Activated CD4-positive, alpha-beta memory T cell treated with anti-CD3 and anti-CD28 coated beads, Interleukin-2, amount 10 ng/mL, durations not matched to agents 7 days and 5 days (primary cell): ENCODE measurements at regions not wholly inside any gene's neighbourhood (a gene's known extent, or its start where the extent isn't known, plus 50 kb on each side); places are given as distances from the start of the nearest gene placed in this dataset.
"Not testable (repeated sequence)": the region's sequence is repeated elsewhere in the genome, so short reads cannot be mapped to it uniquely, and the experiment has no call there.

ENCODE experiments used
- CTCF ChIA-PET: fragments of 350-600 bp; sonication (Branson Sonifier 250); formaldehyde crosslinking; loops from one replicate; lab custom pipeline; 2021; ENCODE audit warnings: antibody characterized with exemption, inconsistent platforms; lab: Charles Lee
- POLR2A ChIA-PET: fragments of 350-600 bp; sonication (Branson Sonifier 250); formaldehyde crosslinking; loops from one replicate; lab custom pipeline; 2021; ENCODE audit warnings: antibody characterized with exemption; lab: Charles Lee
- DNase-seq: peaks from one replicate; pipeline ENCODE4 v3.0.0-alpha.2; 2020
- H3K27ac Mint-ChIP-seq: one replicate; pipeline ENCODE4 v1.8.0; 2021; ENCODE audit warnings: mild to moderate bottlenecking, mixed read lengths
- H3K27me3 Mint-ChIP-seq: one replicate; pipeline ENCODE4 v1.8.0; 2021; ENCODE audit warnings: mixed read lengths
- H3K36me3 Mint-ChIP-seq: one replicate; pipeline ENCODE4 v1.8.0; 2021; ENCODE audit warnings: low read depth, mixed read lengths
- H3K4me1 Mint-ChIP-seq: one replicate; pipeline ENCODE4 v1.8.0; 2021; ENCODE audit warnings: mixed read lengths
- H3K4me3 Mint-ChIP-seq: one replicate; pipeline ENCODE4 v1.8.0; 2021; ENCODE audit warnings: mild to moderate bottlenecking, mixed read lengths
- H3K9me3 Mint-ChIP-seq: one replicate; pipeline ENCODE4 v1.8.0; 2021; ENCODE audit warnings: mixed read lengths

DNA sequence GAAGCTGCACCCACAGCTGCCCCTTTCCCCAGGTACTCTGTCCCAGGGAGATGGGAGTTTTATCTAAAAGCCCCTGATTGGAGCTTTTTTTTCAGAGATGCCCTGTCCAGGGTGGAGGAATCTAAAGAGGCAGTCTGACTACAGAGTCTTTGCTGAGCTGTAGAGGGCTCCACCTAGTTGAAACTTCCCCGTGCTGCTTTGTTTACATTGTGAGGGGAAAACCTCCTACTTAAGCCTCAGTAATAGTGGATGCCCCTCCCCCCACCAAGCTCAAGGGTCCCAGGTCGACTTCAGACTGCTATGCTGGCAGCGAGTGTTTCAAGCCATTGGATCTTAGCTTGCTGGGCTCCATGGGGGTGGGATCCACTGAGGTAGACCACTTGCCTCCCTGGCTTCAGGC lies 470.1 kb upstream of the LARGE1 start:
- Mint-ChIP-seq H3K27ac (no peak overlapping the region), H3K9me3 (peaks cover 29% of the 10 kb centered on the region), H3K4me1 (no peaks in the 10 kb centered on the region), H3K4me3 (no peak overlapping the region), H3K36me3 (no peaks in the 10 kb centered on the region), H3K27me3 (no peaks in the 10 kb centered on the region)
- CTCF ChIA-PET = no interaction called here
- POLR2A ChIA-PET = no interaction called here
- DNase-seq = no peak

DNA sequence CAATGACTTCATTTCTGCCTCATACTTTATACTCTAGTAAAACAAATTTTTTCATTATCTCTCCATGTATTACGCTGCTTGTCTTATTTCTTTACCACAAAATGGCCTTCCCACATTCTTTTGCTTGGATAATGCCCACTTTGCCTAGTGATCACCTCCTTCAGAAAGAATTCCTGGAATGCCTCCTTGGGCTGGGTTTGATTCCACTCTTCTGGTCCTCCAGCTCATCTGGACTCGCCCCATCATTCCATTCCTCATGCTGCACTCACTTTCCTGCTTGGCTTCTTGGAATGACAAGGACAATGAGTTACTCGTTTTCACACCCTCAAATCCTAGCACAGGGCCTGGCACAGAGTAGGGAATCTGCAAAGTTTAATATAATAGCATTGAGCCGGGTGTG lies 475.1 kb upstream of the LARGE1 start:
- no peak for DNase-seq
- no peaks in the 10 kb centered on the region for H3K4me1 Mint-ChIP-seq

DNA sequence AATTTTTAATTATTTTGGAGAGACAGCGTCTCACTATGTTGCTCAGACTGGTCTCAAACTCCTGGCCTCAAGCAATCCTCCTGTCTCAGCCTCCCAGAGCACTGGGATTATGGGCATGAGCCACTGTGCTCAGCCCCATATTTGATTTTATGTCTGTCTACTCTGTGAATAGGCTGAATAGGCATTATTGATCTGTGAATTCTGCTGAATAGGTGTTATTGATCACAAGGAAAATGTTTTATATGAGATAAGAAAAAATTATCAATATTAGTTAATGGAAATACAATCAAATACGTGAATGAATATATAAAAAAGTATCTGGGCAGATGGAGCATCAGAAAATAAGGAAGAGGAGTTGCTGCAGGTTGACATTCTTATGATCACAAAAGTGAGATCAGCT lies 483.4 kb upstream of the LARGE1 start:
- H3K9me3 Mint-ChIP-seq = peaks cover 22% of the 10 kb centered on the region
- CTCF ChIA-PET = interaction anchor here (0.6 kb wide), 1 partner anchor 62 kb away, joined by 3 read pairs; no protein-coding TSS in a partner anchor

More for the DNA sequence above, 475.1 kb upstream of the LARGE1 start:
- no peak overlapping the region for H3K4me3 Mint-ChIP-seq
- H3K27me3 Mint-ChIP-seq = no peaks in the 10 kb centered on the region
- H3K9me3 Mint-ChIP-seq = peaks cover 29% of the 10 kb centered on the region
- POLR2A ChIA-PET = no interaction called here
- CTCF ChIA-PET = no interaction called here
- H3K27ac Mint-ChIP-seq = no peak overlapping the region
- H3K36me3 Mint-ChIP-seq = no peaks in the 10 kb centered on the region

DNA sequence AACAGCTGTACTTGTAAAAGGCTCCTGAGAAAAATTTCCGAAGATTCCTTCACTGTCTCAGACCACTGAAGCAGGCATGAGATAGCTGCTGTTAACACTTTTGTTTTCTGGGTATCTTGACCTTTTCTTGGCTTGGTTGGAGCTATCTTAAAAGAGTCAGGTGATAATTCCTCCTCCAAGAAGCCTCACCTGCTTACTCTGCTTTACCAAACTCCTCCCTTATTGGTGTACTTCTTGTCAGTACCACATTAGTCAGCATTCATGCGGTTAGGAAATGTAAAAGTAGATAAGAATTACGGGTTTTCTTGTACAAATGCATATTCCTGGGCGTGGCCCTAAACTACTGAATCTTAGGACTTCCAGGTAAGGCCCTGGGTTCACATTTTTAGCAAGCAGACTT lies 489.8 kb upstream of the LARGE1 start:
- Mint-ChIP-seq H3K4me1 (no peaks in the 10 kb centered on the region), H3K36me3 (no peaks in the 10 kb centered on the region)

More for the DNA sequence above, 483.4 kb upstream of the LARGE1 start:
- Mint-ChIP-seq H3K36me3 (no peaks in the 10 kb centered on the region), H3K4me3 (no peak overlapping the region), H3K4me1 (no peaks in the 10 kb centered on the region), H3K27me3 (no peaks in the 10 kb centered on the region), H3K27ac (no peak overlapping the region)
- DNase-seq = no peak
- POLR2A ChIA-PET = no interaction called here

DNA sequence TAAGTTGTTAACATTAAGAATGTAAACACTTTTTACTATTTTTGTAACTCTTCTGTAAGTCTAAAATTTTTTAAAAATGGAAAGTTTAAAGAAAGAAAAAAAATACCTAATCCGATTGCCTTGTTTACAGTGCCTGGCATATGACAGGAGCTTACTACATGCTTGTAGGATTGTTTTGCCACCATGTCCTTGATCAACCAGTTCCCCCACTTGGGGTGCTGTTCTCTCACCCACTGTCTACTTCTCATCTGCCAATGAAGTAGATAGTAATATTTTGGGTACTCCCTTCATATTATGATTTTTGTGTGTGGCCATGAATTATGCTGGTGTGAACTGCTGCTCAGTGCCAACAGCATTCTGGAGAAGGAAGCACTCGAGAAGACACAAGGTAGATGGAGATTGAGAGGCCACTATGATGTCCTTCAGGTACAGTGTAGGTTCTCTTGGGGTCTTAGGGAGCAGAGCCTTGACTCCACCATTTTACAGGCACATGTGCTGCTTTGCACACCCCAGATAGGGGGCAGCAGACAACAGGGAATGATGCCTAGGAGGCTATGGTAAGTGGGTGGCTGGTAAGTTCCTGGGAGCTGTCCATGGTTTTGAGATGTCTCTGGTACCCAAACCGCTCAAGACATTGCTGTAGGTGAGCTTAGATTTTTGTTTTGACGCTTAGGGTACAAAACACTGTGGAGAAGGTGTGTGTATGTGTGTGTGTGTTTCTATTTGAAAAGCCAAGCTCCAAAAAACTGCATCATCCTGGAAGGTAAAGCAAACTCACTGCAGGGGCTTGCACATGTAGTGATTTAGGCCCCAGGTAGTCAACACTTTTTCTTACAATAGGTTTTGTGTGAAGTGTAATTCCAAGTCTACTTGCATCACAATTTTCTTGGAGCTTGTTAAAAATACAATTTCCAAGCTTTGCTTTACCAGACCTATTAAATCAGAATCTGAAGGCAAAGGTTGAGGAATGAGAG lies 494.5 kb upstream of the LARGE1 start:
- H3K27me3 Mint-ChIP-seq = no peaks in the 10 kb centered on the region
- ChIA-PET CTCF (no interaction called here), POLR2A (no interaction called here)
- no peak overlapping the region for H3K27ac Mint-ChIP-seq
- no peaks in the 10 kb centered on the region for H3K4me1 Mint-ChIP-seq
- H3K4me3 Mint-ChIP-seq = no peak overlapping the region
- H3K36me3 Mint-ChIP-seq = no peaks in the 10 kb centered on the region
- H3K9me3 Mint-ChIP-seq = peaks cover 10% of the 10 kb centered on the region
- peak; percentile 17 for DNase-seq

More for the DNA sequence above, 489.8 kb upstream of the LARGE1 start:
- ChIA-PET POLR2A (no interaction called here), CTCF (no interaction called here)
- DNase-seq = no peak
- no peak overlapping the region for H3K27ac Mint-ChIP-seq
- H3K4me3 Mint-ChIP-seq = no peak overlapping the region
- H3K27me3 Mint-ChIP-seq = no peaks in the 10 kb centered on the region
- peaks cover 8% of the 10 kb centered on the region for H3K9me3 Mint-ChIP-seq

DNA sequence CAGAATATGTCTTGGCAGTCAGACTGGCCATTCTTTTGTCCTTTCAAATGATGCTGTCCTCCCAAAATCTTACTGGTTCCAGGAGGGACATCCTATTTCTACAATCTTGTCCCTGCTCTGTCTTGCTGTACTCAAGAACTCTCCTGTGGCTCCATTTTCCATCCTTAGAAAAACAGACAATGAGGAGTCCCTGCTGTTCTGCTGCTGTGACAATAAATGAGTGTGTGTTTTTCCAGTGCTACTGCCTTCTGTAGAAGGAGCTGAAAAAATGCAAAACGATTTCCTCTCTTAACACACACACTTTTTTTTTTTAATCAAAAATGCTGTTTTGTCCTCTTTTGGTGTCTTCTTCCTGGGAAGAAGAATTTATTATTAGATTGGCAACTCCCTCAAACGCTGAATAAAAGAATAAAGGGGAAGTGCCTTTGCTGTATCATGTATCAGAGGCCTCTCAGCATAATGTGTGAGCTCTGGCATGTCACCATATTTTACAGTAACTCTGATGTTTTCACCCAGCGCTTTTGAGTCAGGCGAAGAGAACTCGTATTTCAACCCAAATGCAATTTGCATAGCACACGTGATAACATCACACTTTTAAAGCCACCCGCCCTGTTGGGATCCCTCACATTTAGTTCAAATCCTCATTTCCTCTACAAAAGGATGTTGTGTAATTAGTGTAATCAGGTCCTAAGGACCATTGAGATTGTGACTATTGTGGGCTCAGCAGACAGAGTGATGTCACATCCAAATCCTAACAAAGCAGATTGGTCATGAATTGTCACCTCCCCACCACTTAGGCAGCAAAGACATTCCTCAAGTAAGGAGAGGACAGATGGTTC lies 496.0 kb upstream of the LARGE1 start:
- POLR2A ChIA-PET = no interaction called here
- Mint-ChIP-seq H3K9me3 (peaks cover 10% of the 10 kb centered on the region), H3K27me3 (no peaks in the 10 kb centered on the region), H3K4me3 (no peak overlapping the region), H3K36me3 (no peaks in the 10 kb centered on the region), H3K4me1 (no peaks in the 10 kb centered on the region), H3K27ac (no peak overlapping the region)
- no peak for DNase-seq
- CTCF ChIA-PET = no interaction called here

DNA sequence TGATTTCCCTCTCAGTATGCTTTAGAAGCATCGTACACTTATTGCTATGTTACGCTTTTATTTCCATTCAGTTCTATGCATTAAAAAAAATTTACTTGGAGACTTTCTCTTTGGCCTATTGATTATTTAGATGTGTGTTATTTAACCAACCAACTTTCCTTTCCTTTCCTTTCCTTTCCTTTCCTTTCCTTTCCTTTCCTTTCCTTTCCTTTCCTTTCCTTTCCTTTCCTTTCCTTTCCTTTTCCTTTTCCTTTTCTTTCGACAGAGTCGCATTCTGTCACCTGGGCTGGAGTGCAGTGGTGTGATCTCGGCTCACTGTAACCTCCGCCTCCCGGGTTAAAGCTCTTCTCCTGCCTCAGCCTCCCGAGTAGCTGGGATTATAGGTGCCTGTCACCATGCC lies 502.7 kb upstream of the LARGE1 start:
- H3K4me3 Mint-ChIP-seq, H3K27ac Mint-ChIP-seq, POLR2A ChIA-PET, H3K27me3 Mint-ChIP-seq, H3K36me3 Mint-ChIP-seq, DNase-seq, H3K4me1 Mint-ChIP-seq, CTCF ChIA-PET: not testable (repeated sequence)
- H3K9me3 Mint-ChIP-seq = peaks cover 24% of the 10 kb centered on the region

DNA sequence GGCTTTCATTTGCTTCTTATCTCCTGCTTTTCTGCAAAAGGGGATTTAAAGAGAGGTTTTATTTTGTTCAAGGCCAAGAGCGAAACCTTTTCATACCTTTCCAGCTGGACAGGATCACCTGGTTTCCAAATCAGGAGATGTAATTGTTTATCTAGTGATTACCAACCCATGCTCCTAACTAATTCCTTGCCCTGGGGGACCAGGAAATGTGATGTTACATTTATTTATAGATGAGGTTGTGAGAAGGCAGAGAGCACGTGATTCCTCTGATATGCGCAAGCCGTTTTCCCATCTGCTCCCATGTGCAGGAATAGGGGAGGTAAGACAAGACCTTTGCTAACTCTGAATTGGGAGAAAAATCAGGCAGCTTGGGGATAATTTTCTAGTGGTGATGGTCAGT lies 507.2 kb upstream of the LARGE1 start:
- Mint-ChIP-seq H3K9me3 (peaks cover 29% of the 10 kb centered on the region), H3K4me1 (no peaks in the 10 kb centered on the region), H3K36me3 (no peaks in the 10 kb centered on the region), H3K27ac (no peak overlapping the region), H3K4me3 (no peak overlapping the region), H3K27me3 (no peaks in the 10 kb centered on the region)
- no peak for DNase-seq
- CTCF ChIA-PET = no interaction called here
- POLR2A ChIA-PET = no interaction called here

DNA sequence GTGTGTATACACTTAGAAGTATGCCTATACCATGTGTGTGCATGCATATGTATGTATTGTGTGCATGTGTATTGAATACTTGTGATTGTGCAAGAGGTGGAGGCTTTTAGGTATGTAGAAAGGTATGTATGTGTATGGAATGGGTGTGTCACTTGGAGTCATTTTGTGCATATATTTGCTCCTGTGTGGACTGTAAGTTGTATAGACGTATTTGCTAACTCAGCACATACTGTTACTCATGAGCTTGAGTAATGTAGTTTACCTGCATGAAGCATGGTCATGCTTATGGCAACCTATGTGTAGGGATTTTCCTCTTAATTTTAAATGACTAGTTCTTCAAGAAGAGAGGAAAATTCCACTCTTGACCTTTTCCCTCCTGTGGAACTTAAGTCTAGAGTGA lies 507.6 kb upstream of the LARGE1 start:
- Mint-ChIP-seq H3K4me1 (no peaks in the 10 kb centered on the region), H3K27ac (no peak overlapping the region), H3K36me3 (no peaks in the 10 kb centered on the region), H3K9me3 (peaks cover 29% of the 10 kb centered on the region), H3K27me3 (no peaks in the 10 kb centered on the region), H3K4me3 (no peak overlapping the region)
- ChIA-PET CTCF (no interaction called here), POLR2A (no interaction called here)
- no peak for DNase-seq

DNA sequence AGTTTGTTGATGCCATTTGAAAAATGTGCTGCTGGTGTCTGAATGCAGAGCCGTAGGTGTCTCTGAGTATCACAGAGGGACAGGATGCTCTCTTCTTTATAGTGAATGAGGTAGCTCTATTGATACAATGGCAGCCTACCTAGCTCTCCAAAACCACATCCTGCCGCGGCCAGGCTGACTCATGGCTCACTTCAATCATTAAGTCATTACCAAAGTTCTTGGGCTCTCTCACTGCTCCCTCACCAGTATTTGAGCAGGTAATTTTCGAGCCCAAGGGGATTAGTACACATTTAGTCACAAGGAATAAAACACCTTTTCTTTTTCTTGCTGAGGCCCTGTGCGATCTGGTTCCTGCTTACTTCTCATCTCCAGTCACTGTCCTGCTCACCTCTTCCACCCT lies 509.0 kb upstream of the LARGE1 start:
- H3K9me3 Mint-ChIP-seq = peaks cover 33% of the 10 kb centered on the region
- no peaks in the 10 kb centered on the region for H3K36me3 Mint-ChIP-seq
- H3K4me1 Mint-ChIP-seq = no peaks in the 10 kb centered on the region
- H3K27me3 Mint-ChIP-seq = no peaks in the 10 kb centered on the region
- POLR2A ChIA-PET = no interaction called here
- H3K4me3 Mint-ChIP-seq = no peak overlapping the region
- H3K27ac Mint-ChIP-seq = no peak overlapping the region
- DNase-seq = no peak
- CTCF ChIA-PET = no interaction called here

DNA sequence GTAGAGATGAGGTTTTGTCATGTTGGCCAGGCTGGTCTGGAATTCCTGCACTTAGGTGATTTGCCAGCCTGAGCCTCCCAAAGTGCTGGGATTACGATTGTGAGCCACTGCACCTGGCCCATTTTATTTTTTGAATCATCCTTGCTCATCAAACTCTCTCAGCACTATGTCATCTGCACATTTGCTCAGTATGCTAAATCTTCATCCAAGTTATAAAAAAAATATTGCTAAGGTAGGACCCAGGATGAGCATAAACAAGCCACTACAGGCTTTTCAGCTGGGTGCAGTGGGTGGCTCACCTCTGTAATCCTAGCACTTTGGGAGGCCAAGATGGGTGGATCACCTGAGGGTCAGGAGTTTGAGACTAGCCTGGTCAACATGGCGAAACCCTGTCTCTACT lies 510.1 kb upstream of the LARGE1 start:
- DNase-seq = no peak
- CTCF ChIA-PET = no interaction called here
- peaks cover 29% of the 10 kb centered on the region for H3K9me3 Mint-ChIP-seq
- H3K27me3 Mint-ChIP-seq = no peaks in the 10 kb centered on the region
- no peak overlapping the region for H3K27ac Mint-ChIP-seq
- H3K4me3 Mint-ChIP-seq = no peak overlapping the region
- H3K4me1 Mint-ChIP-seq = no peaks in the 10 kb centered on the region
- POLR2A ChIA-PET = no interaction called here
- H3K36me3 Mint-ChIP-seq = no peaks in the 10 kb centered on the region

DNA sequence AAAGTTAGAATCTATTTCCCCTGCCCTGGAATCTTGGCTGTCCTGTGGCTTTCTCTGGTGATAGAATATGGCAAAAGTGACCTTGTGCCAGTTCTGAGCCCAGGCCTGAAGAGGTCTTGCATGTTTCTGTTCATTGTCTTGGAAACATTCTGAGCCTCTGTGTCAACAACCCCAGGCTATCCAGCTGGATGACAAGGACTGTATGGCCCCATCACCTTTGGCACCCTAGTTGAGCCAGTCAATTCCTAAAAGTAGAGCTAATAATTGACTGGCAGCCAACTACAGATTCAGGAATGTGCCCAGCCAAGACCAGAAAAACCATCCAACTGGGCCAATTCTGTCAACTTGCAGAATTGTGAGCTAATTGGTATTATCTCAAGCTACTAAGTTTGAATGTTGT lies 514.1 kb upstream of the LARGE1 start:
- Mint-ChIP-seq H3K9me3 (peaks cover 22% of the 10 kb centered on the region), H3K27ac (no peak overlapping the region), H3K36me3 (no peaks in the 10 kb centered on the region), H3K27me3 (no peaks in the 10 kb centered on the region), H3K4me1 (no peaks in the 10 kb centered on the region), H3K4me3 (no peak overlapping the region)
- POLR2A ChIA-PET = no interaction called here
- CTCF ChIA-PET = no interaction called here
- no peak for DNase-seq

DNA sequence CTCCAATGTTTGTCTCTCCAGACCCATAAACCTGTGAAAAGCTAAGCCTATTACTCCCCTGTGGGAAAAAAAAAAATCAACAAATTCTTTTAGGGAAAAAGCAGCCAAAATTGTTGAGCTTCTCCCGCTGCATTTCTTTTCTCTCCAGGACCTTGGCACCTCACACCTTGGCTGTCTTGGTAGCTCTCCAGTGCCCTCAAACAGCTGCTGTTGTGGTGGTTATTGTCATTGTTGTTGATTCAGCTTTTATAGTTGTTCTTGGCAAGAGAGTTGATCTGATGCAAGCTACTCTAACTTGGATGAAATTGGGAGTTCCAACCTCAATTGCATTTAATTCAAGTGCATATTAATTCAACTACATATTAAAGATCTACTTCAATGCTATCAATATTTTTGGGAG lies 516.9 kb upstream of the LARGE1 start:
- H3K9me3 Mint-ChIP-seq = peaks cover 20% of the 10 kb centered on the region
- CTCF ChIA-PET = no interaction called here
- H3K27ac Mint-ChIP-seq = no peak overlapping the region
- POLR2A ChIA-PET = no interaction called here
- H3K4me1 Mint-ChIP-seq = no peaks in the 10 kb centered on the region
- H3K36me3 Mint-ChIP-seq = no peaks in the 10 kb centered on the region
- no peak overlapping the region for H3K4me3 Mint-ChIP-seq
- H3K27me3 Mint-ChIP-seq = no peaks in the 10 kb centered on the region
- DNase-seq = no peak
